Uterus (tissue), 3 donors: ENCODE measurements at regions not wholly inside any gene's neighbourhood (a gene's known extent, or its start where the extent isn't known, plus 50 kb on each side); places are given as distances from the start of the nearest gene placed in this dataset.

Source experiments
- DNase-seq, 2 donors: peaks; one replicate each; pipeline ENCODE4 v3.0.0-alpha.2; 2019 to 2020
- H3K27ac ChIP-seq, 2 donors: fragments of 200-600 bp; sonication (generic); 1 replicate in 1 of 2; 2 replicates in 1 of 2; pipeline ENCODE4 v1.5.1; 2016 to 2018
- H3K27me3 ChIP-seq, 2 donors: fragments of 200-600 bp; sonication (generic); one replicate each; pipeline ENCODE4 v1.5.1; 2018 to 2019; ENCODE audit warnings: control low read depth in 1 of 2
- H3K36me3 ChIP-seq, 2 donors: fragments of 200-600 bp; sonication (generic); one replicate each; pipeline ENCODE4 v1.5.1; 2019; ENCODE audit warnings: control low read depth in 1 of 2
- H3K4me1 ChIP-seq, 2 donors: fragments of 200-600 bp; sonication (generic); one replicate each; pipeline ENCODE4 v1.5.1; 2018 to 2019; ENCODE audit warnings: control low read depth in 1 of 2
- H3K4me3 ChIP-seq, 2 donors: fragments of 200-600 bp; sonication (generic); 1 replicate in 1 of 2; 2 replicates in 1 of 2; pipeline ENCODE4 v1.5.1; 2018 to 2019; ENCODE audit warnings: mild to moderate bottlenecking in 1 of 2
- H3K9me3 ChIP-seq, 2 donors: fragments of 200-600 bp; sonication (generic); one replicate each; pipeline ENCODE4 v1.5.1; 2019; ENCODE audit warnings: control low read depth in 1 of 2
- CTCF ChIP-seq, 4 experiments: fragments of 200-600 bp in 2 of 4; fragments of 450-650 bp in 2 of 4; sonication (generic) in 2 of 4; IDR thresholded peaks; one replicate each; pipeline ENCODE4 v1.5.1; 2016 to 2019; ENCODE audit warnings: antibody characterized with exemption in 4 of 4, mild to moderate bottlenecking in 2 of 4, moderate library complexity in 1 of 4
- POLR2A ChIP-seq, 2 donors: fragments of 450-650 bp; IDR thresholded peaks; one replicate each; pipeline ENCODE4 v1.6.1; 2016; ENCODE audit warnings: antibody characterized with exemption in 2 of 2, mild to moderate bottlenecking in 1 of 2, moderate library complexity in 1 of 2
- intact Hi-C: fragments of 100-400 bp; cut with DNase I; formaldehyde crosslinking; loops from one replicate; pipeline ENCODE4 v1.15.1; 2023; ENCODE audit warnings: low total_unique reads
- donor health status: DM: yes; HTN: yes; CAD: no.

GRCh38 chr16:87133112-87133850, 183.9 kb downstream of the C16orf95 start:
- Histone ChIP-seq H3K27ac (no peak overlapping the region), H3K36me3 (no peaks in the 10 kb centered on the region), H3K4me3 (no peak overlapping the region), H3K27me3 (no peaks in the 10 kb centered on the region), H3K4me1 (no peaks in the 10 kb centered on the region), H3K9me3 (no peaks in the 10 kb centered on the region)
- intact Hi-C loops = no loop called here
- no peak for TF ChIP-seq POLR2A (IDR thresholded peaks at IDR 0.05)
- no peak for TF ChIP-seq CTCF (IDR thresholded peaks at IDR 0.05)
- no peak for DNase-seq

GRCh38 chr16:87133966-87134627, 183.1 kb downstream of the C16orf95 start:
- Histone ChIP-seq H3K4me3 (no peak overlapping the region), H3K27me3 (no peaks in the 10 kb centered on the region), H3K9me3 (no peaks in the 10 kb centered on the region), H3K36me3 (no peaks in the 10 kb centered on the region), H3K4me1 (no peaks in the 10 kb centered on the region), H3K27ac (no peak overlapping the region)
- intact Hi-C loops = no loop called here
- TF ChIP-seq CTCF (IDR thresholded peaks at IDR 0.05) = no peak
- no peak for TF ChIP-seq POLR2A (IDR thresholded peaks at IDR 0.05)
- no peak for DNase-seq

- Histone ChIP-seq H3K9me3 (no peaks in the 10 kb centered on the region), H3K27ac (no peak overlapping the region), H3K27me3 (no peaks in the 10 kb centered on the region), H3K4me3 (no peak overlapping the region), H3K36me3 (no peaks in the 10 kb centered on the region), H3K4me1 (no peaks in the 10 kb centered on the region)
- no peak for DNase-seq
- no peak for TF ChIP-seq POLR2A (IDR thresholded peaks at IDR 0.05)
- no peak for TF ChIP-seq CTCF (IDR thresholded peaks at IDR 0.05)
- intact Hi-C loops = no loop called here
These were observed 182.6 kb downstream of the C16orf95 start for GRCh38 chr16:87134628-87134995.

- H3K36me3 ChIP-seq = no peaks in the 10 kb centered on the region
- no peak overlapping the region for H3K4me3 ChIP-seq
- H3K9me3 ChIP-seq = no peaks in the 10 kb centered on the region
- H3K27ac ChIP-seq = no peak overlapping the region
- TF ChIP-seq CTCF (IDR thresholded peaks at IDR 0.05) (no peak), POLR2A (IDR thresholded peaks at IDR 0.05) (no peak)
- no peaks in the 10 kb centered on the region for H3K27me3 ChIP-seq
- intact Hi-C loops = no loop called here
- H3K4me1 ChIP-seq = no peaks in the 10 kb centered on the region
- no peak for DNase-seq
These were observed 181.8 kb downstream of the C16orf95 start for GRCh38 chr16:87135246-87136030.

GRCh38 chr16:87138316-87138715, 178.9 kb downstream of the C16orf95 start:
- Histone ChIP-seq H3K4me1 (no peaks in the 10 kb centered on the region), H3K27me3 (no peaks in the 10 kb centered on the region), H3K4me3 (no peak overlapping the region), H3K27ac (no peak overlapping the region), H3K9me3 (no peaks in the 10 kb centered on the region), H3K36me3 (no peaks in the 10 kb centered on the region)
- DNase-seq = no peak
- TF ChIP-seq POLR2A (IDR thresholded peaks at IDR 0.05) (no peak), CTCF (IDR thresholded peaks at IDR 0.05) (no peak)
- intact Hi-C loops = no loop called here
